ENCODE measurements at regions not wholly inside any gene's neighbourhood (a gene's known extent, or its start where the extent isn't known, plus 50 kb on each side); places are given as distances from the start of the nearest gene placed in this dataset.
A peak's percentile ranks its signal among the peaks of the same experiment; 100 is the strongest.

- H3K27ac ChIP-seq (ENCODE audit: low read depth, low read length): no peak overlapping the region
- peaks cover 4% of the 10 kb centered on the region for H3K4me1 ChIP-seq (ENCODE audit: control insufficient read depth, insufficient read depth, low read length)
- H3K4me3 ChIP-seq (ENCODE audit: low read depth, low read length): no peak overlapping the region
- DNase-seq (ENCODE audit: low read depth in 4 of 6, low spot score in 6 of 6): no peak
- no peaks in the 10 kb centered on the region for H3K36me3 ChIP-seq (ENCODE audit: control insufficient read depth, insufficient read depth, low read length)
- no CpG with 5 or more reads among the region's 2 CpGs for WGBS (ENCODE audit: insufficient coverage)
- H3K27me3 ChIP-seq (ENCODE audit: control insufficient read depth, insufficient read depth, low read length): no peaks in the 10 kb centered on the region
- no peaks in the 10 kb centered on the region for H3K9me3 ChIP-seq (ENCODE audit: control insufficient read depth, insufficient read depth, low read length)
Observed at GRCh38 chr2:173667415-173667814, 297.8 kb downstream of the SP3 start.

GRCh38 chr2:173669271-173669853, 295.8 kb downstream of the SP3 start:
- peaks cover 4% of the 10 kb centered on the region for H3K4me1 ChIP-seq (ENCODE audit: control insufficient read depth, insufficient read depth, low read length)

GRCh38 chr2:173669888-173670287, 295.3 kb downstream of the SP3 start:
- H3K4me1 ChIP-seq (ENCODE audit: control insufficient read depth, insufficient read depth, low read length): peaks cover 2% of the 10 kb centered on the region
- no peak for DNase-seq (ENCODE audit: low read depth in 4 of 6, low spot score in 6 of 6)
- no peak overlapping the region for H3K27ac ChIP-seq (ENCODE audit: low read depth, low read length)
- H3K36me3 ChIP-seq (ENCODE audit: control insufficient read depth, insufficient read depth, low read length): no peaks in the 10 kb centered on the region
- peaks cover 3% of the 10 kb centered on the region for H3K27me3 ChIP-seq (ENCODE audit: control insufficient read depth, insufficient read depth, low read length)
- no peak overlapping the region for H3K4me3 ChIP-seq (ENCODE audit: low read depth, low read length)
- H3K9me3 ChIP-seq (ENCODE audit: control insufficient read depth, insufficient read depth, low read length): no peaks in the 10 kb centered on the region

More at GRCh38 chr2:173669271-173669853, 295.8 kb downstream of the SP3 start:
- H3K9me3 ChIP-seq (ENCODE audit: control insufficient read depth, insufficient read depth, low read length): no peaks in the 10 kb centered on the region
- WGBS (ENCODE audit: insufficient coverage): no CpG with 5 or more reads among the region's 1 CpG
- DNase-seq (ENCODE audit: low read depth in 4 of 6, low spot score in 6 of 6): no peak
- H3K36me3 ChIP-seq (ENCODE audit: control insufficient read depth, insufficient read depth, low read length): no peaks in the 10 kb centered on the region
- H3K4me3 ChIP-seq (ENCODE audit: low read depth, low read length): no peak overlapping the region
- no peak overlapping the region for H3K27ac ChIP-seq (ENCODE audit: low read depth, low read length)
- peaks cover 3% of the 10 kb centered on the region for H3K27me3 ChIP-seq (ENCODE audit: control insufficient read depth, insufficient read depth, low read length)

- H3K36me3 ChIP-seq (ENCODE audit: control insufficient read depth, insufficient read depth, low read length): no peaks in the 10 kb centered on the region
- DNase-seq (ENCODE audit: low read depth in 4 of 6, low spot score in 6 of 6): no peak
- no peak overlapping the region for H3K4me3 ChIP-seq (ENCODE audit: low read depth, low read length)
- H3K27me3 ChIP-seq (ENCODE audit: control insufficient read depth, insufficient read depth, low read length): peaks cover 3% of the 10 kb centered on the region
- H3K9me3 ChIP-seq (ENCODE audit: control insufficient read depth, insufficient read depth, low read length): no peaks in the 10 kb centered on the region
- WGBS (ENCODE audit: insufficient coverage): no CpG with 5 or more reads among the region's 3 CpGs
- H3K27ac ChIP-seq (ENCODE audit: low read depth, low read length): no peak overlapping the region
- H3K4me1 ChIP-seq (ENCODE audit: control insufficient read depth, insufficient read depth, low read length): no peaks in the 10 kb centered on the region
Observed at GRCh38 chr2:173672573-173673340, 292.4 kb downstream of the SP3 start.

- no CpG with 5 or more reads among the region's 1 CpG for WGBS (ENCODE audit: insufficient coverage)
- H3K27ac ChIP-seq (ENCODE audit: low read depth, low read length): no peak overlapping the region
- H3K9me3 ChIP-seq (ENCODE audit: control insufficient read depth, insufficient read depth, low read length): no peaks in the 10 kb centered on the region
- H3K4me1 ChIP-seq (ENCODE audit: control insufficient read depth, insufficient read depth, low read length): no peaks in the 10 kb centered on the region
- peaks cover 3% of the 10 kb centered on the region for H3K27me3 ChIP-seq (ENCODE audit: control insufficient read depth, insufficient read depth, low read length)
- H3K36me3 ChIP-seq (ENCODE audit: control insufficient read depth, insufficient read depth, low read length): no peaks in the 10 kb centered on the region
- DNase-seq (ENCODE audit: low read depth in 4 of 6, low spot score in 6 of 6): peak in 2 of 6 donors; percentile 55 to 92
- H3K4me3 ChIP-seq (ENCODE audit: low read depth, low read length): no peak overlapping the region
Observed at GRCh38 chr2:173673640-173674039, 291.5 kb downstream of the SP3 start.

- H3K27ac ChIP-seq (ENCODE audit: low read depth, low read length): no peak overlapping the region
- no peaks in the 10 kb centered on the region for H3K4me1 ChIP-seq (ENCODE audit: control insufficient read depth, insufficient read depth, low read length)
- no peaks in the 10 kb centered on the region for H3K36me3 ChIP-seq (ENCODE audit: control insufficient read depth, insufficient read depth, low read length)
- H3K27me3 ChIP-seq (ENCODE audit: control insufficient read depth, insufficient read depth, low read length): peaks cover 3% of the 10 kb centered on the region
- peaks cover 3% of the 10 kb centered on the region for H3K9me3 ChIP-seq (ENCODE audit: control insufficient read depth, insufficient read depth, low read length)
- no peak for DNase-seq (ENCODE audit: low read depth in 4 of 6, low spot score in 6 of 6)
- no peak overlapping the region for H3K4me3 ChIP-seq (ENCODE audit: low read depth, low read length)
- WGBS (ENCODE audit: insufficient coverage): 90% methylated on average over 1 of the region's 1 CpG
Observed at GRCh38 chr2:173676647-173677046, 288.5 kb downstream of the SP3 start.

GRCh38 chr2:173678186-173678585, 287.0 kb downstream of the SP3 start:
- WGBS (ENCODE audit: insufficient coverage): no CpG with 5 or more reads among the region's 1 CpG

GRCh38 chr2:173680574-173680973, 284.6 kb downstream of the SP3 start:
- WGBS (ENCODE audit: insufficient coverage): 90% methylated on average over 2 of the region's 3 CpGs
- DNase-seq (ENCODE audit: low read depth in 4 of 6, low spot score in 6 of 6): no peak
- no peaks in the 10 kb centered on the region for H3K27me3 ChIP-seq (ENCODE audit: control insufficient read depth, insufficient read depth, low read length)

More at GRCh38 chr2:173678186-173678585, 287.0 kb downstream of the SP3 start:
- Histone ChIP-seq H3K4me3 (ENCODE audit: low read depth, low read length) (no peak overlapping the region), H3K4me1 (ENCODE audit: control insufficient read depth, insufficient read depth, low read length) (no peaks in the 10 kb centered on the region), H3K27me3 (ENCODE audit: control insufficient read depth, insufficient read depth, low read length) (peaks cover under 1% of the 10 kb centered on the region), H3K9me3 (ENCODE audit: control insufficient read depth, insufficient read depth, low read length) (peaks cover 3% of the 10 kb centered on the region), H3K27ac (ENCODE audit: low read depth, low read length) (no peak overlapping the region), H3K36me3 (ENCODE audit: control insufficient read depth, insufficient read depth, low read length) (no peaks in the 10 kb centered on the region)
- DNase-seq (ENCODE audit: low read depth in 4 of 6, low spot score in 6 of 6): no peak

GRCh38 chr2:173681881-173682650, 283.1 kb downstream of the SP3 start:
- WGBS (ENCODE audit: insufficient coverage): 100% methylated on average over 1 of the region's 4 CpGs
- no peak for DNase-seq (ENCODE audit: low read depth in 4 of 6, low spot score in 6 of 6)
- no peaks in the 10 kb centered on the region for H3K4me1 ChIP-seq (ENCODE audit: control insufficient read depth, insufficient read depth, low read length)

More at GRCh38 chr2:173680574-173680973, 284.6 kb downstream of the SP3 start:
- Histone ChIP-seq H3K27ac (ENCODE audit: low read depth, low read length) (no peak overlapping the region), H3K4me1 (ENCODE audit: control insufficient read depth, insufficient read depth, low read length) (no peaks in the 10 kb centered on the region), H3K36me3 (ENCODE audit: control insufficient read depth, insufficient read depth, low read length) (no peaks in the 10 kb centered on the region), H3K4me3 (ENCODE audit: low read depth, low read length) (no peak overlapping the region), H3K9me3 (ENCODE audit: control insufficient read depth, insufficient read depth, low read length) (peaks cover 3% of the 10 kb centered on the region)

More at GRCh38 chr2:173681881-173682650, 283.1 kb downstream of the SP3 start:
- Histone ChIP-seq H3K4me3 (ENCODE audit: low read depth, low read length) (no peak overlapping the region), H3K27ac (ENCODE audit: low read depth, low read length) (no peak overlapping the region), H3K27me3 (ENCODE audit: control insufficient read depth, insufficient read depth, low read length) (no peaks in the 10 kb centered on the region), H3K9me3 (ENCODE audit: control insufficient read depth, insufficient read depth, low read length) (peaks cover 3% of the 10 kb centered on the region), H3K36me3 (ENCODE audit: control insufficient read depth, insufficient read depth, low read length) (no peaks in the 10 kb centered on the region)

Data from spinal cord (tissue), 9 donors.